HCT116 (cell line): ENCODE measurements at regions not wholly inside any gene's neighbourhood (a gene's known extent, or its start where the extent isn't known, plus 50 kb on each side); places are given as distances from the start of the nearest gene placed in this dataset.

Experiments used
- ATAC-seq: fragments of 200-7000 bp; cut with Tn5 transposase; 2 replicates; pipeline ENCODE4 v1.9.1; 2020; ENCODE audit warnings: mild to moderate bottlenecking, moderate library complexity
- BruUV-seq: library from RNA; stranded (reverse); fragments of 400-500 nt; replicated peaks from 2 replicates; lab custom pipeline; 2021; lab: Mats Ljungman, UMichigan
- CTCF ChIA-PET: fragments of 300-600 bp; sonication (Branson Sonifier 250); formaldehyde crosslinking; loops from one replicate; lab custom pipeline; 2021; ENCODE audit warnings: antibody characterized with exemption; lab: Charles Lee
- POLR2A ChIA-PET: fragments of 300-600, 350-600 bp; sonication (Branson Sonifier 250); formaldehyde crosslinking; loops from one replicate; lab custom pipeline; 2021; ENCODE audit warnings: antibody characterized with exemption; lab: Charles Lee
- RAD21 ChIA-PET, 2 experiments: fragments of 300-600 bp; sonication (Branson Sonifier 250); formaldehyde crosslinking; loops; one replicate each; lab custom pipeline; 2023; ENCODE audit warnings: low total read pairs in 2 of 2; ENCODE audit not compliant: uncharacterized antibody in 2 of 2, unreplicated experiment in 2 of 2, low non-redundant PET in 1 of 2; lab: Charles Lee
- DNase-seq: peaks from one replicate; pipeline ENCODE4 v3.0.0-alpha.2; 2010; ENCODE audit warnings: low read depth, low spot score
- H2AFZ ChIP-seq: fragments of 200-600 bp; shearing (Covaris generic), sonication (generic); 2 replicates; pipeline ENCODE4 v1.6.1; 2017; ENCODE audit warnings: low read depth, mixed run types, mixed read lengths, antibody characterized with exemption, low read length; ENCODE audit not compliant: poor library complexity, severe bottlenecking
- H3K27ac ChIP-seq: 2 replicates; pipeline ENCODE4 v1.5.1; 2012; ENCODE audit warnings: low read depth, low read length
- H3K27me3 ChIP-seq: fragments of 200-600 bp; sonication (generic); 2 replicates; pipeline ENCODE4 v1.6.1; 2016; ENCODE audit warnings: mixed run types, low read length, mixed read lengths; ENCODE audit not compliant: insufficient read depth
- H3K36me3 ChIP-seq, 2 experiments: fragments of 200-500 bp in 1 of 2; fragments of 200-600 bp in 1 of 2; sonication (Bioruptor generic) in 1 of 2; sonication (generic) in 1 of 2; 2 replicates each; pipeline versions ENCODE4 v1.5.1 to v1.6.1; 2014 to 2016; ENCODE audit warnings: low read length in 2 of 2, inconsistent platforms in 1 of 2, mixed read lengths in 1 of 2, mixed run types in 1 of 2; ENCODE audit not compliant: insufficient read depth in 2 of 2, control insufficient read depth in 1 of 2
- H3K4me1 ChIP-seq, 2 experiments: fragments of 200-600 bp in 1 of 2; sonication (generic) in 1 of 2; 2 replicates each; pipeline versions ENCODE4 v1.5.1 to v1.6.1; 2012 to 2017; ENCODE audit warnings: low read length in 2 of 2, inconsistent platforms in 1 of 2, mild to moderate bottlenecking in 1 of 2, mixed read lengths in 1 of 2, mixed run types in 1 of 2, moderate library complexity in 1 of 2; ENCODE audit not compliant: insufficient read depth in 2 of 2, control insufficient read depth in 1 of 2
- H3K4me2 ChIP-seq: fragments of 200-600 bp; sonication (generic); 2 replicates; pipeline ENCODE4 v1.6.1; 2017; ENCODE audit warnings: mixed run types, low read length, mixed read lengths
- H3K4me3 ChIP-seq, 2 experiments: fragments of 200-600 bp in 1 of 2; sonication (generic) in 1 of 2; replicated peaks in 1 of 2; 2 replicates each; pipeline ENCODE4 v1.5.1; 2011 to 2016; ENCODE audit warnings: low read length in 2 of 2, control low read depth in 1 of 2, low read depth in 1 of 2, mild to moderate bottlenecking in 1 of 2, mixed read lengths in 1 of 2, mixed run types in 1 of 2
- H3K79me2 ChIP-seq: fragments of 200-600 bp; sonication (generic); 2 replicates; pipeline ENCODE4 v1.6.1; 2017; ENCODE audit warnings: mild to moderate bottlenecking, mixed run types, low read length, moderate library complexity, mixed read lengths; ENCODE audit not compliant: insufficient read depth
- H3K9ac ChIP-seq: fragments of 200-600 bp; sonication (generic); 2 replicates; pipeline ENCODE4 v1.6.1; 2016; ENCODE audit warnings: low read length, mixed read lengths
- H3K9me2 ChIP-seq: fragments of 200-600 bp; sonication (generic), shearing (Covaris generic); 2 replicates; pipeline ENCODE4 v1.6.1; 2017; ENCODE audit warnings: mixed run types, mild to moderate bottlenecking, moderate library complexity; ENCODE audit not compliant: insufficient read depth
- H3K9me3 ChIP-seq, 2 experiments: fragments of 200-500 bp in 1 of 2; fragments of 200-600 bp in 1 of 2; sonication (Bioruptor generic) in 1 of 2; sonication (generic) in 1 of 2; 2 replicates each; pipeline ENCODE4 v1.6.1; 2014 to 2017; ENCODE audit warnings: low read length in 2 of 2, mixed read lengths in 2 of 2, inconsistent platforms in 1 of 2, low read depth in 1 of 2, mild to moderate bottlenecking in 1 of 2, mixed run types in 1 of 2, moderate library complexity in 1 of 2; ENCODE audit not compliant: control insufficient read depth in 1 of 2, insufficient read depth in 1 of 2
- H4K20me1 ChIP-seq: fragments of 200-600 bp; sonication (generic), shearing (Covaris generic); 2 replicates; pipeline ENCODE4 v1.6.1; 2017; ENCODE audit warnings: mixed run types, mild to moderate bottlenecking, moderate library complexity; ENCODE audit not compliant: insufficient read depth
- ATF3 ChIP-seq: IDR thresholded peaks from 2 replicates; pipeline ENCODE4 v1.6.1; 2012
- CEBPB ChIP-seq: IDR thresholded peaks from 2 replicates; pipeline ENCODE4 v1.6.1; 2012; ENCODE audit warnings: low read depth
- CTCF ChIP-seq, 3 experiments: fragments of 200-600 bp in 1 of 3; sonication (generic) in 1 of 3; IDR thresholded peaks in 2 of 3; conservative IDR thresholded peaks in 1 of 3; 2 replicates each; pipeline ENCODE4 v1.5.1; 2012 to 2017; ENCODE audit warnings: low read depth in 2 of 3, low read length in 2 of 3, antibody characterized with exemption in 1 of 3, borderline replicate concordance in 1 of 3, control low read depth in 1 of 3, mild to moderate bottlenecking in 1 of 3, mixed read lengths in 1 of 3, mixed run types in 1 of 3, moderate library complexity in 1 of 3; ENCODE audit not compliant: insufficient read depth in 1 of 3
- JUND ChIP-seq: IDR thresholded peaks from 2 replicates; pipeline ENCODE4 v1.6.1; 2012
- RAD21 ChIP-seq: IDR thresholded peaks from 2 replicates; pipeline ENCODE4 v1.6.1; 2012; ENCODE audit warnings: low read depth, mild to moderate bottlenecking
- intact Hi-C: fragments of 100-400 bp; cut with micrococcal nuclease; formaldehyde crosslinking; loops from 2 replicates; pipeline ENCODE4 v1.10.0; 2022
- TF ChIP-seq, protein P1 (sequence below): IDR thresholded peaks from 2 replicates; pipeline ENCODE4 v1.6.1; 2012; ENCODE audit warnings: low read depth
- TF ChIP-seq, protein P2 (sequence below): IDR thresholded peaks from 2 replicates; pipeline ENCODE4 v1.6.1; 2011; ENCODE audit warnings: mild to moderate bottlenecking, low read length, moderate library complexity; ENCODE audit not compliant: insufficient replicate concordance; ENCODE audit errors: extremely low read depth

GRCh38 chr9:93869088-93869487 lies 86.1 kb downstream of the BARX1 start:
- no peak for DNase-seq
- Histone ChIP-seq H2AFZ (no peak overlapping the region), H3K36me3 (no peaks in the 10 kb centered on the region), H3K4me2 (no peak overlapping the region), H3K9me3 (peaks cover 2 to 8% of the 10 kb centered on the region in 2 experiments; a peak in 2 of 4 replicates), H3K27ac (no peak overlapping the region), H3K79me2 (no peaks in the 10 kb centered on the region), H4K20me1 (no peaks in the 10 kb centered on the region), H3K9me2 (no peaks in the 10 kb centered on the region), H3K9ac (no peak overlapping the region), H3K27me3 (no peaks in the 10 kb centered on the region), H3K4me1 (no peaks in the 10 kb centered on the region), H3K4me3 (no peak overlapping the region)
- intact Hi-C loops, result no loop called here
- CTCF ChIA-PET, result interaction anchor here (0.8 kb wide), 1 partner anchor 42 kb away, joined by 3 read pairs; no protein-coding TSS in a partner anchor
- BruUV-seq, result no TSS peak
- RAD21 ChIA-PET, result no interaction called here
- no peak for TF ChIP-seq CTCF (IDR thresholded peaks at IDR 0.05 in 2 of 3, conservative IDR thresholded peaks at IDR 0.05 in 1 of 3; ENCODE audit: borderline replicate concordance in 1 of 3, insufficient read depth in 1 of 3, low read depth in 2 of 3, low read length in 2 of 3)
- no peak for TF ChIP-seq RAD21
- TF ChIP-seq, all 23 proteins: peak for 0
- no peak for ATAC-seq
- POLR2A ChIA-PET, result no interaction called here

- BruUV-seq, result no TSS peak
- no peaks in the 10 kb centered on the region for H3K27me3 ChIP-seq
- no peak for ATAC-seq
- H4K20me1 ChIP-seq, result no peaks in the 10 kb centered on the region
- ChIA-PET POLR2A (no interaction called here), RAD21 (no interaction called here), CTCF (no interaction called here)
- no peaks in the 10 kb centered on the region for H3K9me3 ChIP-seq
- no peak for DNase-seq
- H3K79me2 ChIP-seq, result no peaks in the 10 kb centered on the region
- no peaks in the 10 kb centered on the region for H3K4me1 ChIP-seq
- no peak overlapping the region for H2AFZ ChIP-seq
- no peaks in the 10 kb centered on the region for H3K36me3 ChIP-seq
- H3K27ac ChIP-seq, result no peak overlapping the region
- no peaks in the 10 kb centered on the region for H3K9me2 ChIP-seq
- H3K9ac ChIP-seq, result no peak overlapping the region
- TF ChIP-seq CEBPB (no peak), JUND (no peak), ATF3 (no peak), RAD21 (no peak)
- TF ChIP-seq, protein P1, sequence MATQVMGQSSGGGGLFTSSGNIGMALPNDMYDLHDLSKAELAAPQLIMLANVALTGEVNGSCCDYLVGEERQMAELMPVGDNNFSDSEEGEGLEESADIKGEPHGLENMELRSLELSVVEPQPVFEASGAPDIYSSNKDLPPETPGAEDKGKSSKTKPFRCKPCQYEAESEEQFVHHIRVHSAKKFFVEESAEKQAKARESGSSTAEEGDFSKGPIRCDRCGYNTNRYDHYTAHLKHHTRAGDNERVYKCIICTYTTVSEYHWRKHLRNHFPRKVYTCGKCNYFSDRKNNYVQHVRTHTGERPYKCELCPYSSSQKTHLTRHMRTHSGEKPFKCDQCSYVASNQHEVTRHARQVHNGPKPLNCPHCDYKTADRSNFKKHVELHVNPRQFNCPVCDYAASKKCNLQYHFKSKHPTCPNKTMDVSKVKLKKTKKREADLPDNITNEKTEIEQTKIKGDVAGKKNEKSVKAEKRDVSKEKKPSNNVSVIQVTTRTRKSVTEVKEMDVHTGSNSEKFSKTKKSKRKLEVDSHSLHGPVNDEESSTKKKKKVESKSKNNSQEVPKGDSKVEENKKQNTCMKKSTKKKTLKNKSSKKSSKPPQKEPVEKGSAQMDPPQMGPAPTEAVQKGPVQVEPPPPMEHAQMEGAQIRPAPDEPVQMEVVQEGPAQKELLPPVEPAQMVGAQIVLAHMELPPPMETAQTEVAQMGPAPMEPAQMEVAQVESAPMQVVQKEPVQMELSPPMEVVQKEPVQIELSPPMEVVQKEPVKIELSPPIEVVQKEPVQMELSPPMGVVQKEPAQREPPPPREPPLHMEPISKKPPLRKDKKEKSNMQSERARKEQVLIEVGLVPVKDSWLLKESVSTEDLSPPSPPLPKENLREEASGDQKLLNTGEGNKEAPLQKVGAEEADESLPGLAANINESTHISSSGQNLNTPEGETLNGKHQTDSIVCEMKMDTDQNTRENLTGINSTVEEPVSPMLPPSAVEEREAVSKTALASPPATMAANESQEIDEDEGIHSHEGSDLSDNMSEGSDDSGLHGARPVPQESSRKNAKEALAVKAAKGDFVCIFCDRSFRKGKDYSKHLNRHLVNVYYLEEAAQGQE, result no peak
- TF ChIP-seq, protein P2, sequence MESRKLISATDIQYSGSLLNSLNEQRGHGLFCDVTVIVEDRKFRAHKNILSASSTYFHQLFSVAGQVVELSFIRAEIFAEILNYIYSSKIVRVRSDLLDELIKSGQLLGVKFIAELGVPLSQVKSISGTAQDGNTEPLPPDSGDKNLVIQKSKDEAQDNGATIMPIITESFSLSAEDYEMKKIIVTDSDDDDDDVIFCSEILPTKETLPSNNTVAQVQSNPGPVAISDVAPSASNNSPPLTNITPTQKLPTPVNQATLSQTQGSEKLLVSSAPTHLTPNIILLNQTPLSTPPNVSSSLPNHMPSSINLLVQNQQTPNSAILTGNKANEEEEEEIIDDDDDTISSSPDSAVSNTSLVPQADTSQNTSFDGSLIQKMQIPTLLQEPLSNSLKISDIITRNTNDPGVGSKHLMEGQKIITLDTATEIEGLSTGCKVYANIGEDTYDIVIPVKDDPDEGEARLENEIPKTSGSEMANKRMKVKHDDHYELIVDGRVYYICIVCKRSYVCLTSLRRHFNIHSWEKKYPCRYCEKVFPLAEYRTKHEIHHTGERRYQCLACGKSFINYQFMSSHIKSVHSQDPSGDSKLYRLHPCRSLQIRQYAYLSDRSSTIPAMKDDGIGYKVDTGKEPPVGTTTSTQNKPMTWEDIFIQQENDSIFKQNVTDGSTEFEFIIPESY, result no peak
- no peak overlapping the region for H3K4me3 ChIP-seq
- H3K4me2 ChIP-seq, result no peak overlapping the region
- intact Hi-C loops, result no loop called here
Measured at GRCh38 chr9:93865716-93866115, 89.4 kb downstream of the BARX1 start.
